Brain microvascular endothelial cell (primary cell): ENCODE measurements at regions not wholly inside any gene's neighbourhood (a gene's known extent, or its start where the extent isn't known, plus 50 kb on each side); places are given as distances from the start of the nearest gene placed in this dataset.
A peak's percentile ranks its signal among the peaks of the same experiment; 100 is the strongest.

Experiments used
- DNase-seq: peaks from one replicate; pipeline ENCODE4 v3.0.0-alpha.2; 2020
- H3K27ac ChIP-seq: fragments of 250-450 bp; sonication (Bioruptor Pico); 2 replicates; pipeline ENCODE4 v1.5.1; 2020; ENCODE audit warnings: mild to moderate bottlenecking, moderate library complexity
- H3K27me3 ChIP-seq: fragments of 250-450 bp; sonication (Bioruptor Pico); replicated peaks from 2 replicates; pipeline ENCODE4 v1.5.1; 2020; ENCODE audit warnings: mild to moderate bottlenecking
- H3K36me3 ChIP-seq: fragments of 250-450 bp; sonication (Bioruptor Pico); replicated peaks from 2 replicates; pipeline ENCODE4 v1.5.1; 2020; ENCODE audit warnings: mild to moderate bottlenecking
- H3K4me3 ChIP-seq: 2 replicates; pipeline ENCODE4 v1.5.1; 2011; ENCODE audit warnings: low read depth, mild to moderate bottlenecking, control low read depth, low read length, moderate library complexity
- in situ Hi-C: cut with HindIII; loops from 2 replicates; pipeline ENCODE4 v1.10.0; 2017; ENCODE audit warnings: low sequenced_read_pairs, low pct_ligation_motif_present
- TF ChIP-seq, protein P1 (sequence below): IDR thresholded peaks from 2 replicates; pipeline ENCODE4 v1.5.1; 2011; ENCODE audit warnings: low read depth, mild to moderate bottlenecking, moderate library complexity, low read length, control low read depth, inconsistent platforms; ENCODE audit errors: missing control alignments

DNA sequence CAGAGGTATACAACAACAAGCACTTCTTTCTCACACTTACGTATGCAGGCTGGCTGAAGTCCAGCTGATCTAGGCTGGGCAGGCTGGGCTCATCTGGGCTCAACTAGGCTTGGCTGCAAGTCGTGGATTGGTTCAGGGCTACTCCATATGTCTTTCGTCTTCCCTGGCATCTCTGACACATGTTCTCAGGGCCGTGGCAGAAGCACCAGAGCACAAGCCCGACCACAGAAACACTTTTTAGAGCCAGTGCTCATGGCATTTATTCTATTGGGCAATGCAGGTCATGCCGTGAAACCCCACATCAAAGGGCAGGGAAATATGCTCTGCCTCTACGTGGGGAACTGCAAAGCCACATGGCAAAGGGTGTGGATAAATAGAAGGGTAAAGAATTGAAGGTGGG, 93.8 kb downstream of the RIN2 start:
- TF ChIP-seq, protein P1, sequence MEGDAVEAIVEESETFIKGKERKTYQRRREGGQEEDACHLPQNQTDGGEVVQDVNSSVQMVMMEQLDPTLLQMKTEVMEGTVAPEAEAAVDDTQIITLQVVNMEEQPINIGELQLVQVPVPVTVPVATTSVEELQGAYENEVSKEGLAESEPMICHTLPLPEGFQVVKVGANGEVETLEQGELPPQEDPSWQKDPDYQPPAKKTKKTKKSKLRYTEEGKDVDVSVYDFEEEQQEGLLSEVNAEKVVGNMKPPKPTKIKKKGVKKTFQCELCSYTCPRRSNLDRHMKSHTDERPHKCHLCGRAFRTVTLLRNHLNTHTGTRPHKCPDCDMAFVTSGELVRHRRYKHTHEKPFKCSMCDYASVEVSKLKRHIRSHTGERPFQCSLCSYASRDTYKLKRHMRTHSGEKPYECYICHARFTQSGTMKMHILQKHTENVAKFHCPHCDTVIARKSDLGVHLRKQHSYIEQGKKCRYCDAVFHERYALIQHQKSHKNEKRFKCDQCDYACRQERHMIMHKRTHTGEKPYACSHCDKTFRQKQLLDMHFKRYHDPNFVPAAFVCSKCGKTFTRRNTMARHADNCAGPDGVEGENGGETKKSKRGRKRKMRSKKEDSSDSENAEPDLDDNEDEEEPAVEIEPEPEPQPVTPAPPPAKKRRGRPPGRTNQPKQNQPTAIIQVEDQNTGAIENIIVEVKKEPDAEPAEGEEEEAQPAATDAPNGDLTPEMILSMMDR = no peak
- no peak overlapping the region for H3K4me3 ChIP-seq
- H3K27ac ChIP-seq = no peak overlapping the region
- in situ Hi-C loops = no loop called here
- no peaks in the 10 kb centered on the region for H3K27me3 ChIP-seq
- no peaks in the 10 kb centered on the region for H3K36me3 ChIP-seq
- DNase-seq = no peak

DNA sequence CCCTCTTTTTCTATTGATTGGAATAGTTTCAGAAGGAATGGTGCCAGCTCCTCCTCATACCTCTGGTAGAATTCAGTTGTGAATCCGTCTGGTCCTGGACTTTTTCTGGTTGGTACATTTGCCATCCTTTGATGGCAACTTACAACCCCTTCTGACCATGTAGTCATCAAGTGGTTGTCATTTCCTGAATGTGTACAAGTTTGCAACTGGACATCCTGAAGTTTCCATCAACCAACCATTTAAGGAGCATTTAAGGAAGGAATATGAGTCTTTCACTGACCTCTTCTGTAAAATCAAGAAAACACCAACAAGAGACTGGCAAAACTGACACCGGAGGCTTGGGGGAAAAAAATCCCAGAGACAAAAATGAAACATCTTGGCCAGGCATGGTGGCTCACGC, 97.4 kb downstream of the RIN2 start:
- no peak for DNase-seq
- in situ Hi-C loops = no loop called here

DNA sequence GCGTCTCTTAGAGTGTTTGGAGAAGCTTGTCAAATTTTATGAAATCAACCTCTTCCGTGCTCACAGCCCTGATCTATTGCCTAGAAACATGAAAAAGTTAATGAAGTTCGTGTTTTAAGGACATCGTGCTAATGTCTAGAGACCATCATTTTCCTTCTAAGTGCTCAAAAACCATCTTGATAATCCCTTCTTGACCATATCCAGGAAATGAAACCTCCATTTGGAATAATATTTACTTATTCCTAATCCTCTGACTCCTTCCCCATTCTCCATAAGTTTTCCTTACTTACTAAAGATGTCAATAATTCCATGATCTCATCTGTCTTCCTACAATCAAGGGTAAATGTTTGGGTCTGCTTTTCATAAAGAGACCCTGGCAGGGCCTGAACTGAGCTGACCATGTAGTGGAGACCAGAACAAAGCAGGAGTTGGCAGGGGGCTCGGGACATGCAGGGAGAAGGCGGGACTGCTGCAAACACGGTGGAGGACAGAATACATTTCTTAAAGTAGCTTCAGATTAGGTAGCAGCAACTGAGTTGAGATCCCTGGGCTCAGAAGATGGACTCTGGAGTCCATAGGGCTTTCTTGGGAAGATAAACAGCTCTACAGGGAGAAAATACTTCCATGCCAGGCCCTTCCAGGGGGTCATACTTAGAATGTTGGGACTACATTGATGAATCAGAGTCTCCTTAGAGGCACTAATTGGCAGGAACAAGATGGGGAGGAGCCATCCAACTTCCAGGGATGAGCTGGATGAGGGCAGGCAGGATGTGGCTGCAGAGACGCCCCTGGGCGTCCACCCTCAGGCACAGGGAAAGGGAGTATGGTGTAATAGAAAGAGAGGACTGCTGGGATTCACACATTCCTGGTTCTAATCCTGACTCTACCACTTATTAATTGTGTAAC, 100.7 kb downstream of the RIN2 start:
- Histone ChIP-seq H3K36me3 (no peaks in the 10 kb centered on the region), H3K27me3 (no peaks in the 10 kb centered on the region), H3K4me3 (no peak overlapping the region), H3K27ac (no peak overlapping the region)
- in situ Hi-C loops = no loop called here
- DNase-seq = peak; percentile 9
- TF ChIP-seq, protein P1 = no peak

More for the DNA sequence above, 97.4 kb downstream of the RIN2 start:
- Histone ChIP-seq H3K27ac (no peak overlapping the region), H3K36me3 (no peaks in the 10 kb centered on the region), H3K4me3 (no peak overlapping the region), H3K27me3 (no peaks in the 10 kb centered on the region)
- TF ChIP-seq, protein P1 = no peak

DNA sequence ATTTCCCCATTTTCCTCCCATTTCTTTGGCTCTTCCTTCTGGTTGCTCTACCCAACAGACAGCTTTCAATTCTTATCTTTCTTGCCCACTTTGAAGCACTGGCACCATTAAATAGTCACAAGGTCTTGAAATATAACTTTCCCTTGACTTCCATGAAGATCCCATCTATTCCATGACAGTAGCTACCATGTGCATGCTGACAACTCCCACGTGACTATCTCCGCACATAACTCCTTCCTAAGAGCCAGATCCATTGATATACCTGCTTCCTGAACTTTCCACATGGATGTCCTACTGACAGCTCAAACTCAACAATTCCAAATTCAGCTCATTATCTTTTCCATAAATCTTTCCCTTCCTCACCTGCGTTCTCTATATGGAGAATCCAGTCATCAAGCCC, 101.4 kb downstream of the RIN2 start:
- TF ChIP-seq, protein P1 = no peak
- Histone ChIP-seq H3K27ac (no peak overlapping the region), H3K36me3 (no peaks in the 10 kb centered on the region), H3K4me3 (no peak overlapping the region), H3K27me3 (no peaks in the 10 kb centered on the region)
- in situ Hi-C loops = no loop called here
- DNase-seq = no peak

DNA sequence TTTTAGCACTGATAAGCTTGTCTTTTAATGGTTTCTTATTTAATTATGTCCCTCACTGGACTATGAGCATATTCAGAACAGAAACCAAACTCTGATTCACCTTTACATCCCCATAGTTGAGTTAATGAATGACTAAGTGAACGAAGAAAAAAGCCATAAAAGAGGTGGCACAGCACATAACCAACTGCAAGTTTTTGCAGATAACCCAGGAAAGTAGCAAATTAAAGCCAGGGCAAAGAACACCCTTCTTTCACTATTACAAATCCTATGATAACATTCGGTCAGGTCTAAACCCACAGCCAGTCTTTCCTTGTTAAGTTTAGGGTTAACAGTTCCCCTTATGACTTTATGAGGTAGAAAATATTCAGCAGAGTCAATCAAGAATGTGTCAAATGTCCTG, 102.7 kb downstream of the RIN2 start:
- Histone ChIP-seq H3K4me3 (no peak overlapping the region), H3K27me3 (no peaks in the 10 kb centered on the region), H3K36me3 (no peaks in the 10 kb centered on the region), H3K27ac (no peak overlapping the region)
- DNase-seq = no peak
- TF ChIP-seq, protein P1 = no peak
- in situ Hi-C loops = no loop called here
